Lung (tissue), 11 donors: ENCODE measurements at regions not wholly inside any gene's neighbourhood (a gene's known extent, or its start where the extent isn't known, plus 50 kb on each side); places are given as distances from the start of the nearest gene placed in this dataset.

Experiments
- ATAC-seq: fragments of 200-7000 bp; cut with Tn5 transposase; one replicate; pipeline ENCODE4 v1.9.1; 2020; ENCODE audit warnings: moderate number of reproducible peaks; ENCODE audit not compliant: insufficient read depth, low FRiP score
- DNase-seq, 3 donors: peaks; one replicate each; pipeline ENCODE4 v3.0.0-alpha.2; 2013 to 2017
- H3K27ac ChIP-seq, 2 donors: one replicate each; pipeline ENCODE4 v1.5.1; 2013; ENCODE audit warnings: mild to moderate bottlenecking in 2 of 2, moderate library complexity in 2 of 2, control low read depth in 1 of 2, inconsistent platforms in 1 of 2, low read depth in 1 of 2, low read length in 1 of 2
- H3K27me3 ChIP-seq, 3 donors: one replicate each; pipeline ENCODE4 v1.5.1; 2013; ENCODE audit warnings: low read length in 2 of 3; ENCODE audit not compliant: control insufficient read depth in 3 of 3, insufficient read depth in 3 of 3
- H3K36me3 ChIP-seq, 4 donors: one replicate each; pipeline ENCODE4 v1.5.1; 2013; ENCODE audit warnings: low read length in 4 of 4, mild to moderate bottlenecking in 1 of 4, moderate library complexity in 1 of 4; ENCODE audit not compliant: control insufficient read depth in 4 of 4, insufficient read depth in 4 of 4
- H3K4me1 ChIP-seq, 5 donors: one replicate each; pipeline ENCODE4 v1.5.1; 2013; ENCODE audit warnings: low read length in 5 of 5, mild to moderate bottlenecking in 2 of 5, moderate library complexity in 1 of 5; ENCODE audit not compliant: control insufficient read depth in 5 of 5, insufficient read depth in 5 of 5
- H3K4me3 ChIP-seq: one replicate; pipeline ENCODE4 v1.5.1; 2013; ENCODE audit warnings: mild to moderate bottlenecking, control low read depth, moderate library complexity
- H3K9ac ChIP-seq, 2 donors: one replicate each; pipeline ENCODE4 v1.5.1; 2013; ENCODE audit warnings: low read length in 2 of 2, control low read depth in 1 of 2; ENCODE audit not compliant: insufficient read depth in 1 of 2
- H3K9me3 ChIP-seq, 4 donors: one replicate each; pipeline ENCODE4 v1.5.1; 2013; ENCODE audit warnings: low read length in 3 of 4, mild to moderate bottlenecking in 1 of 4, moderate library complexity in 1 of 4; ENCODE audit not compliant: control insufficient read depth in 4 of 4, insufficient read depth in 3 of 4
- CTCF ChIP-seq: IDR thresholded peaks from 2 replicates; pipeline ENCODE4 v1.5.1; 2012; ENCODE audit warnings: mild to moderate bottlenecking; ENCODE audit errors: control extremely low read depth, extremely low read depth
- WGBS, 2 donors: extraction: QIAGEN DNeasy Blood & Tissue Kit; methylation state at CpG; one replicate each; pipeline ENCODE4 v1.1.7; 2013; 5-methylcytosine and 5-hydroxymethylcytosine counted together
- donor health status: control.
- donor health status: control.
- donor health status: Bipolar disorder and iron deficiency.
- donor health status: healthy.
- donor health status: DM: yes; HTN: yes; CAD: no.

- WGBS, 2 donors, result 89 to 92% methylated on average over 15 of the region's 15 CpGs
- DNase-seq, result no peak
- no peaks in the 10 kb centered on the region for H3K36me3 ChIP-seq
- no peak for TF ChIP-seq CTCF
- no peak for ATAC-seq
- H3K27me3 ChIP-seq, result no peaks in the 10 kb centered on the region
- H3K9me3 ChIP-seq, result peaks cover 0 to 4% (median 1%) of the 10 kb centered on the region in 4 donors
- H3K4me1 ChIP-seq, result peaks cover 0 to 4% (median 0%) of the 10 kb centered on the region in 5 donors
- H3K27ac ChIP-seq, result no peak overlapping the region
- H3K4me3 ChIP-seq, result no peak overlapping the region
- no peak overlapping the region for H3K9ac ChIP-seq
Measured at GRCh38 chr5:6830643-6831239, 117.5 kb downstream of the TENT4A start.

- Histone ChIP-seq H3K9ac (no peak overlapping the region), H3K9me3 (peaks cover 0 to 4% (median 1%) of the 10 kb centered on the region in 4 donors), H3K36me3 (no peaks in the 10 kb centered on the region), H3K27ac (no peak overlapping the region), H3K27me3 (no peaks in the 10 kb centered on the region), H3K4me1 (peaks cover 0 to 4% (median 0%) of the 10 kb centered on the region in 5 donors), H3K4me3 (no peak overlapping the region)
- TF ChIP-seq CTCF, result no peak
- 75 to 84% methylated on average over 7 of the region's 7 CpGs for WGBS, 2 donors
- DNase-seq (no peak), ATAC-seq (no peak)
Measured at GRCh38 chr5:6831678-6832671, 118.7 kb downstream of the TENT4A start.

GRCh38 chr5:6832994-6833393, 119.8 kb downstream of the TENT4A start:
- TF ChIP-seq CTCF, result no peak
- Histone ChIP-seq H3K27ac (no peak overlapping the region), H3K4me1 (peaks cover 0 to 4% (median 0%) of the 10 kb centered on the region in 5 donors), H3K36me3 (no peaks in the 10 kb centered on the region), H3K9me3 (peaks cover 0 to 4% (median 1%) of the 10 kb centered on the region in 4 donors), H3K9ac (no peak overlapping the region), H3K4me3 (no peak overlapping the region), H3K27me3 (no peaks in the 10 kb centered on the region)
- WGBS, 2 donors, result 21 to 37% methylated on average over 2 of the region's 2 CpGs
- DNase-seq (no peak), ATAC-seq (no peak)
